ENCODE measurements at regions not wholly inside any gene's neighbourhood (a gene's known extent, or its start where the extent isn't known, plus 50 kb on each side); places are given as distances from the start of the nearest gene placed in this dataset.
"Not testable (repeated sequence)": the region's sequence is repeated elsewhere in the genome, so short reads cannot be mapped to it uniquely, and the experiment has no call there.

GRCh38 chr7:49486974-49487829, 286.2 kb upstream of the VWC2 start:
- no peak for DNase-seq

GRCh38 chr7:49487830-49488140, 285.7 kb upstream of the VWC2 start:
- DNase-seq: no peak

- DNase-seq: no peak
Measured at GRCh38 chr7:49488573-49488972, 284.9 kb upstream of the VWC2 start.

GRCh38 chr7:49497471-49497870, 276.0 kb upstream of the VWC2 start:
- DNase-seq: no peak

GRCh38 chr7:49500741-49501140, 272.7 kb upstream of the VWC2 start:
- no peak for DNase-seq

GRCh38 chr7:49507206-49507605, 266.2 kb upstream of the VWC2 start:
- not testable (repeated sequence) for DNase-seq

GRCh38 chr7:49513911-49514310, 259.5 kb upstream of the VWC2 start:
- no peak for DNase-seq

GRCh38 chr7:49520951-49521350, 252.5 kb upstream of the VWC2 start:
- DNase-seq: no peak

- DNase-seq: no peak
Measured at GRCh38 chr7:49522111-49522510, 251.3 kb upstream of the VWC2 start.

- no peak for DNase-seq
Measured at GRCh38 chr7:49523870-49524269, 249.6 kb upstream of the VWC2 start.

GRCh38 chr7:49527182-49527581, 246.3 kb upstream of the VWC2 start:
- no peak for DNase-seq

- DNase-seq: no peak
Measured at GRCh38 chr7:49530481-49530880, 243.0 kb upstream of the VWC2 start.

GRCh38 chr7:49563693-49564378, 209.6 kb upstream of the VWC2 start:
- no peak for DNase-seq

GRCh38 chr7:49564379-49564714, 209.1 kb upstream of the VWC2 start:
- no peak for DNase-seq

GRCh38 chr7:49577576-49577975, 195.9 kb upstream of the VWC2 start:
- DNase-seq: no peak

- no peak for DNase-seq
Measured at GRCh38 chr7:49579408-49579807, 194.0 kb upstream of the VWC2 start.

- DNase-seq: no peak
Measured at GRCh38 chr7:49580000-49580399, 193.4 kb upstream of the VWC2 start.

- DNase-seq: no peak
Measured at GRCh38 chr7:49580761-49581160, 192.7 kb upstream of the VWC2 start.

- DNase-seq: no peak
Measured at GRCh38 chr7:49583440-49583839, 190.0 kb upstream of the VWC2 start.

GRCh38 chr7:49596701-49597491, 176.5 kb upstream of the VWC2 start:
- DNase-seq: no peak

GRCh38 chr7:49597805-49598204, 175.6 kb upstream of the VWC2 start:
- DNase-seq: no peak

- DNase-seq: no peak
Measured at GRCh38 chr7:49611951-49612350, 161.5 kb upstream of the VWC2 start.

GRCh38 chr7:49613759-49614158, 159.7 kb upstream of the VWC2 start:
- no peak for DNase-seq

- DNase-seq: not testable (repeated sequence)
Measured at GRCh38 chr7:49614974-49615373, 158.5 kb upstream of the VWC2 start.

All from stimulated activated CD4-positive, alpha-beta T cell treated with anti-CD3 and anti-CD28 coated beads, Interleukin-15, amount 100 ng/mL, for 24 hours (primary cell).